NB4 (cell line): ENCODE measurements at regions not wholly inside any gene's neighbourhood (a gene's known extent, or its start where the extent isn't known, plus 50 kb on each side); places are given as distances from the start of the nearest gene placed in this dataset.

Experiments
- MAX ChIP-seq: IDR thresholded peaks from 2 replicates; pipeline ENCODE4 v1.6.1; 2011; ENCODE audit warnings: low read depth, low read length
- MYC ChIP-seq: IDR thresholded peaks from 2 replicates; pipeline ENCODE4 v1.6.1; 2011; ENCODE audit warnings: low read depth, low read length
- POLR2A ChIP-seq: IDR thresholded peaks from 2 replicates; pipeline ENCODE4 v1.6.1; 2011; ENCODE audit warnings: mild to moderate bottlenecking; ENCODE audit not compliant: insufficient read length; ENCODE audit errors: extremely low read depth
- TF ChIP-seq, protein P1 (sequence below): IDR thresholded peaks from one replicate; pipeline ENCODE4 v1.5.1; 2012; ENCODE audit warnings: low read depth, low read length

- TF ChIP-seq, protein P1, sequence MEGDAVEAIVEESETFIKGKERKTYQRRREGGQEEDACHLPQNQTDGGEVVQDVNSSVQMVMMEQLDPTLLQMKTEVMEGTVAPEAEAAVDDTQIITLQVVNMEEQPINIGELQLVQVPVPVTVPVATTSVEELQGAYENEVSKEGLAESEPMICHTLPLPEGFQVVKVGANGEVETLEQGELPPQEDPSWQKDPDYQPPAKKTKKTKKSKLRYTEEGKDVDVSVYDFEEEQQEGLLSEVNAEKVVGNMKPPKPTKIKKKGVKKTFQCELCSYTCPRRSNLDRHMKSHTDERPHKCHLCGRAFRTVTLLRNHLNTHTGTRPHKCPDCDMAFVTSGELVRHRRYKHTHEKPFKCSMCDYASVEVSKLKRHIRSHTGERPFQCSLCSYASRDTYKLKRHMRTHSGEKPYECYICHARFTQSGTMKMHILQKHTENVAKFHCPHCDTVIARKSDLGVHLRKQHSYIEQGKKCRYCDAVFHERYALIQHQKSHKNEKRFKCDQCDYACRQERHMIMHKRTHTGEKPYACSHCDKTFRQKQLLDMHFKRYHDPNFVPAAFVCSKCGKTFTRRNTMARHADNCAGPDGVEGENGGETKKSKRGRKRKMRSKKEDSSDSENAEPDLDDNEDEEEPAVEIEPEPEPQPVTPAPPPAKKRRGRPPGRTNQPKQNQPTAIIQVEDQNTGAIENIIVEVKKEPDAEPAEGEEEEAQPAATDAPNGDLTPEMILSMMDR, result no peak
- TF ChIP-seq MAX, result no peak
- no peak for TF ChIP-seq POLR2A
- no peak for TF ChIP-seq MYC
These were observed 439.6 kb downstream of the CSNK1G3 start for GRCh38 chr5:123951582-123951977.
